NCI-H146 (cell line): ENCODE measurements at regions not wholly inside any gene's neighbourhood (a gene's known extent, or its start where the extent isn't known, plus 50 kb on each side); places are given as distances from the start of the nearest gene placed in this dataset.
A peak's percentile ranks its signal among the peaks of the same experiment; 100 is the strongest.

Source experiments
- DNase-seq: peaks from one replicate; lab custom pipeline; 2025; lab: John Stamatoyannopoulos, UW

- peak; percentile 13 for DNase-seq
These were observed 1212.1 kb upstream of the CITED2 start for GRCh38 chr6:140586426-140587061.

GRCh38 chr6:140581601-140582000 lies 1207.2 kb upstream of the CITED2 start:
- no peak for DNase-seq

GRCh38 chr6:140579918-140580317 lies 1205.5 kb upstream of the CITED2 start:
- no peak for DNase-seq

- DNase-seq = no peak
These were observed 1201.6 kb upstream of the CITED2 start for GRCh38 chr6:140576004-140576555.

GRCh38 chr6:140572867-140573266 lies 1198.4 kb upstream of the CITED2 start:
- no peak for DNase-seq

GRCh38 chr6:140572129-140572528 lies 1197.7 kb upstream of the CITED2 start:
- DNase-seq = no peak

- DNase-seq = no peak
These were observed 1196.7 kb upstream of the CITED2 start for GRCh38 chr6:140571145-140571544.

GRCh38 chr6:140567466-140567865 lies 1193.0 kb upstream of the CITED2 start:
- DNase-seq = no peak

GRCh38 chr6:140566781-140567277 lies 1192.4 kb upstream of the CITED2 start:
- DNase-seq = no peak

- no peak for DNase-seq
These were observed 1189.3 kb upstream of the CITED2 start for GRCh38 chr6:140563728-140564127.

- DNase-seq = no peak
These were observed 1187.3 kb upstream of the CITED2 start for GRCh38 chr6:140561701-140562100.

- no peak for DNase-seq
These were observed 1186.2 kb upstream of the CITED2 start for GRCh38 chr6:140560671-140561070.

- no peak for DNase-seq
These were observed 1185.0 kb upstream of the CITED2 start for GRCh38 chr6:140559458-140559857.

GRCh38 chr6:140554421-140554820 lies 1180.0 kb upstream of the CITED2 start:
- no peak for DNase-seq

GRCh38 chr6:140548366-140548765 lies 1173.9 kb upstream of the CITED2 start:
- DNase-seq = no peak

GRCh38 chr6:140546640-140547039 lies 1172.2 kb upstream of the CITED2 start:
- DNase-seq = no peak

- DNase-seq = no peak
These were observed 1170.0 kb upstream of the CITED2 start for GRCh38 chr6:140544431-140544830.

GRCh38 chr6:140542863-140543262 lies 1168.4 kb upstream of the CITED2 start:
- DNase-seq = peak; percentile 97

- DNase-seq = no peak
These were observed 1166.8 kb upstream of the CITED2 start for GRCh38 chr6:140541288-140541687.

GRCh38 chr6:140540743-140541142 lies 1166.3 kb upstream of the CITED2 start:
- DNase-seq = no peak

- peak; percentile 15 for DNase-seq
These were observed 1164.5 kb upstream of the CITED2 start for GRCh38 chr6:140538926-140539325.

GRCh38 chr6:140537834-140538705 lies 1163.6 kb upstream of the CITED2 start:
- DNase-seq = no peak

GRCh38 chr6:140537211-140537610 lies 1162.8 kb upstream of the CITED2 start:
- DNase-seq = no peak
